HG03064 (cell line): ENCODE measurements at regions not wholly inside any gene's neighbourhood (a gene's known extent, or its start where the extent isn't known, plus 50 kb on each side); places are given as distances from the start of the nearest gene placed in this dataset.

Experiments
- ATAC-seq: cut with Tn5 transposase; IDR thresholded peaks from one replicate; pipeline ENCODE4 v1.9.1; 2021; ENCODE audit warnings: low read depth; ENCODE audit not compliant: unreplicated experiment

DNA sequence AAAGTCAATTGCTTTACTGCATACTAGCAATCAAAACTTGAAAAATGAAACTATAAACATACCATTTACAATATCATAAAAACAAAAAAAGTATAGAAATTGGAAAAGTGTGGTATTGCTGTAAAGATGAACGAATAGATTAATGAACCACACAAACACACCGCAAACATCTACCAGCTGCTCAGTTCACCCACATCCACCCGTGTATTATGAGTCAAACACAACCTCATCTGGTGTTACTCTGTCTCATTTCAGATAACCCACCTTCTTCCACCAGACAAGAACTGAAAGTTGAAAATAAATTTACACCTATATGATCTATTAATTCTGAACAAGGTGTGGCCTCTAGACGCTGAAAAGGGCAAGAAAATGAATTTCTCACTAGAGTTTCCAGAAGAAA is 53.3 kb downstream of the BLID start:
- no peak for ATAC-seq

DNA sequence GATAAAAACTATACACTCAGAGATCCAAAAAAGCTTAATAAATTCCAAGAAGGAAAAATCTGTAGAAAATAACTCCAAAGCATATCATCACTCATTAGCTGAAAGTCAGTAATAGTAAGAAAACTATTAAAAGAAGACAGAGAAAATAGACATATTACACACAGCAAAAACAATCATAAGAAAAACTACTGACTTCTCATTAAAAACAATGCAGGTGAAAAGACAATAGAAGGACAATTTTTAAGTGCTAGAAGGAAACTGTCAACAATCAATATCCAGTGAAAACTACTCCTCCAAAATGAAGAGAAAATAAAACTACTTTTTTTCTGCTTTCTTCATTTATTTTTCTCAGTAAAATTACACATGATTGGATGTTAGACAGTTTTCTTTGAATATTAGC is 56.5 kb downstream of the BLID start:
- no peak for ATAC-seq

DNA sequence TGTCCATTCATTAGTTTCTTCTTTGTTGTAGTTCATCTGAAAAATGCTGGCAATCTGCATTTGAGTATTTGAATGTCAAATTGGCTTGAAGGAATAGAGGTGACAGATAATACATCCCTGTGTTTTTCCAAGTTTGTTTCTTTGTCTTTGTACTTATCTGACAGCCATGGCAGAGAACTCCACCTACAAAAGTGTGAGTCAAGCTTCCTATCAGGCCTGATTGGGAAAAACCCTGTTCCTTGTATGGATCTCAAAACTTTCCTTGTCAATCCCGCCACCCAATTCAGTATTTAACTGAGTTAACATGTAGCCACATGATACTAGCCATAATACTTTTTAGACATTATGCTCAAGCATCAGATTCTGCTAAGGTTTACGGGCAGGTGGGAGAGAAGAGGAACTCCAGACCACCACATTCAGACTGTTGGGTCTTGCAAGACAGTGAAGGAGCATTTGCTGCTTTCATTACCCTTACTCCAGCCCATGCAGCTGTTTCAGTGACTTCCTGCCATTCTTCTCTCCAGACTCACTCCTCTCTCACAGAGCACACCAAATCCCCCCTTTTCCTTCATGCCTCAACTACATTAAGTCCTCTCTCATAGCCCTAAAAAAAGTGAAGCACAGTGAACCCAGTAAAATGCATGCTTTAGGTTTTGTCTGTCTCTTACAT is 65.9 kb downstream of the BLID start:
- ATAC-seq = no peak

DNA sequence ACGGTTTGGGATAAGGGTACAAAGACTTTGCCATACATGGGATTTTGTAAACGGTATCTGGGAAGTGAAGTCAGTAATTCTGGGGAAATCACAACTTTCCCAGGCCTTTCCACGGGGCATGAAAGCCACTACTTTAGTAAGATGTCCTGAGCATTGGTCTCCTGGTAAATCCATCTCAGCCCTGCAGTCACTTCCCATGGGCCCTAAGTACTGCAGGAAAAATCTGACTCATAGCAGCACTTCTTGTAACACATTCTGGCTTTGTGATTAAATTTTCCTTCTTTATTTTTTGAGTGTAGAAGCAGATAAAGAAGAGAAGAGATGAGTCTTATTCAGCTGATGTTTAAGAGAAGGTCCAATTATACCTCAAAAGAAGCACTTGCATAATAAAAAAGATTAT is 67.6 kb downstream of the BLID start:
- ATAC-seq = no peak

DNA sequence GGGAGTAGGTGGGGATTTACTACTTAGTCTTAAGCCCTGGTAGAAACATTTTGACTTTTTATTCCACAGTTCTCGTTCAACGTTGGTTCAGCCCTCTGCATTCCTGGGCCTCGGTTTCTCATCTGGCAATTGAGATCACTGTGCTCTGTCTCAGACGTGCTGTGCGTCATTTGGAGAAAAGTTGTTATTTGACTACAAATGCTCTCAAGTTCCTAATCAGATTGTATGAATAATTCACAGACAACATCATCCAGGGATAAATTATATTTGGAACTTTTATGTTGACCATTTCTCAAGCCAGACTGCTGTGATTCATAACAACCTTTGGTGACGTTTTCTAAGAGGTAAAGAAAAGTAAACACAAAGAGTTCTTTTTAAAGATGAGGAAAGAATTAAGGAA is 69.2 kb downstream of the BLID start:
- no peak for ATAC-seq

DNA sequence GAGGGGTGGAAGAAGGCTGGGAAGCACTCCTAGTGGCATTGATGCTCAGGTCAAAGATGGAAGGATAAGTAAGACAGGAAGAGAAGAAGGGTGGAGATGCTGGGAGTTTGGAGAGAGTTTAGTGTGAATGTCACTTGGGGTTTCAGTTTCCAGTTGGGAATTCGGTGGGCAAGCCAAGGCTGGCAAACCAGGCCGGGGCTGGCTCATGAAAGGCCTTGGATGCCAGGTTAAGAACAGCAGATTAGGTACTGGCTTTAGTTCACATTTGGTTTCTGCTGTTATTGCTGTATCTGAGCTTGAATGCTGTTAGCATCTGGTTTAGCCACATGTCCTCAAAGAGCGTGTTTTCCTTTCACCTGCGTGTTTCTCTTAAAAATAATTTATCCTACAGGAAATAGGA is 69.6 kb downstream of the BLID start:
- no peak for ATAC-seq

DNA sequence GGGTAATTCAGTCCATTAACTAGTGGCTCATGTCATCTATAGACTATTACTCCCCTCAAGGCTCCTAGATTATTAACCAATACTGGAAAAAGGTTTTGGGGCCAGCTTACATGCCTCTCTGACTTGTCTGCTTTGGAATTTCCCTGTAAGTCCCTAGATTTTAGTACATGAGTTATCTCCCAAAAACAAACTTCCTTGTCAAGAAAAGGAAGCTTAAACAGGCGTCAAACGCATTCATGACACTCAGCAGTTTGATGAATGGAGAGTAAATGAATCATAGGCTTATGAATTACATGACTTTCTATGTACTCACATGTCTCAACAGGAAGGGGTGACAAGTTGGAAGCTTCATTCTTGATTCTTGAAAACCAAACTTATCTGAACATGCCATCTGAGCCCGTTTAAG is 70.8 kb downstream of the BLID start:
- no peak for ATAC-seq

- no peak for ATAC-seq
These were observed 71.9 kb downstream of the BLID start for GRCh38 chr11:122044086-122044485.

- no peak for ATAC-seq
These were observed 73.0 kb downstream of the BLID start for GRCh38 chr11:122042981-122043380.

DNA sequence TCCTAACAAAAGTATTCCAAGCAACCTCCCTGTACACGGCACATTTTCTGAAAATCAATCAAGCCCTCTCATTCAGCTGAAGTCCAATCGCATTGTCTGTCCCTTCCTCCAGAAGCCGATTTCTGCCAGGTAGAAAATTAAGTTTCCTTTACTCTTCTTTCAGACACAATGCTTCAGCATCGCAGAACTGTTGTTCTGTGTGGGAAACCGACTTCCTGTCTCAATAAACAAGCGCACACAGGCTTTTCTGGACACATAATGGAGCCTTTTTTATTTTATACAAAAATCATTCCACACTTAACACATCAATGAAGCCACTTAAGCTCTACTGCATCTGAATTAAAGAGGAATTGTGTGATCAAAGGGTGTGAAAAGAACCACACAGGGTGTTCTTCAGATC is 75.6 kb downstream of the BLID start:
- no peak for ATAC-seq

- ATAC-seq = no peak
These were observed 77.5 kb downstream of the BLID start for GRCh38 chr11:122038543-122038942.

DNA sequence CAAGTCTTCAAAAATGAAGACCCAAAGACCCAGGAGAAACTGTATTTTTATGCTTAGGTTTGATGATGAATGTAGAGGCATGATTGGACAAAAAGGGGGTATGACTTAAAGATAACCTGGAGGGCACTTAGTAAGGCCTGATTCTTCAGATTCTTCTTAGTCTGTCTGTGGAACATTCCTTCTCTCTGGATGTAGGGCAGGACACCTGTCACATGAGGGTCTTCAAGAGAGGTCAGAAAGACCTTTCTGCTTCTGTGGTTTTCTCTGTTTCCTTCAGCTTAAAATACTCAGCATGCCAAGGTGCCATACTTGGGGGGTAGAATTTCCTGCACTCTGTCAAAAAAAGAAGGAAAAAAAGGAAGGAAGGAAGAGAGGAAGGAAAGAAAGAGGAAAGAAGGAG is 78.1 kb downstream of the BLID start:
- no peak for ATAC-seq

DNA sequence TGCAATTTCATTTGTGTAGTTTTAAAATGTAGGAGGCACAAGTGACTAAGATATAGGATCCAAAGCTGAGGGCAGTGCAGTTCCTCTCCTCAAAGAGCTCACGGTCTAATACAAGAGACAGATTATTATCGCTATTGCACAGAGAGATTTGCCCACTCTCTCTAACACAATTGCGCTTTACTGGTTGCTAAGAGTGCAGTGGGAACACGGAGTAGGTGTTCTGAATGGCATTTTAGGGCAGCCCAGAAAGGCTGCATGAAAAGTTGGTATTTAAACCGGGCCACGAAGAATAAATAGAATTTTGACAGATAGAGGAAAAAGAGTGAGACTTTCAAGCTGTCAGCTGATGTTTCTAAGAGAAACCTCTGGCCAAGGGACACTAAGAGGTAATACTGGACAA is 79.5 kb downstream of the BLID start:
- no peak for ATAC-seq

DNA sequence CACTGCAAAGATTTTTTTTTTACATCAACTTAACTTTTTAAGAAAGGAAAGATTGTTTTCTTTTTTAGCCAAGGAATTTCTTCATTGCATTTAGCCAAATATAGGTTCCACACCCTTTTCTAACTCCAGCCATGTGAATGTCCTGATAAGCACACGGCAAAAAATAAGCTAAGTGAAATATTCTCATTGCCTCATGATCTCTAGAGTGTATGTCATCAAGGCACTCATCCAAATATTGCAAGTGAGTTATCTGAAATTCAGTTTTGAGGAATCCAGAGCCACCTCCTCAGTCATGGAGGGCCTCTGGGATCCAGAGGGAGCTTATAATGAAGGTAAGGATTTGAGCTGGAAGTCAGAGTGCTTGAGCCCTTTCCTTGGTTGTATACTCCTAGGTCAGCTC is 80.0 kb downstream of the BLID start:
- ATAC-seq = no peak

GRCh38 chr11:122033631-122034030 is 82.4 kb downstream of the BLID start:
- ATAC-seq = no peak

DNA sequence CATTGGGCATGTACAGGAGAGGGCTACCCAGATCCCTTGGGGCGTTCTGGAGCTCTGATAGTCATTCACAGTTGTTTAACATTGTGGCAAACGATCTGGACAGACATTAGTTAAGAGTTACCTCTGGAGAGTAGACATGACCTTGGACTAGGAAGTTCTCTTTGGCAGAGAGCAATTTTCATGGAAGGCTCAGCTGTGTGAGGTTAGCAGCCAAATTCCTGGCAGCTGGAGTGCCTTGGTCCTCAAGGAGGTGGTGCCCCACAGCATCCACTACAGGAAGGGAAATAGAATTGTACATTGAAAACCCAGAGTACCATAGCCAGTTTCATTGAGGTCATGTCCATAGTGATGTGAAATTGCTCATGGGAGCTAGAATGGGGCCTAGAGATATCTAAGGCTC is 82.8 kb downstream of the BLID start:
- no peak for ATAC-seq

DNA sequence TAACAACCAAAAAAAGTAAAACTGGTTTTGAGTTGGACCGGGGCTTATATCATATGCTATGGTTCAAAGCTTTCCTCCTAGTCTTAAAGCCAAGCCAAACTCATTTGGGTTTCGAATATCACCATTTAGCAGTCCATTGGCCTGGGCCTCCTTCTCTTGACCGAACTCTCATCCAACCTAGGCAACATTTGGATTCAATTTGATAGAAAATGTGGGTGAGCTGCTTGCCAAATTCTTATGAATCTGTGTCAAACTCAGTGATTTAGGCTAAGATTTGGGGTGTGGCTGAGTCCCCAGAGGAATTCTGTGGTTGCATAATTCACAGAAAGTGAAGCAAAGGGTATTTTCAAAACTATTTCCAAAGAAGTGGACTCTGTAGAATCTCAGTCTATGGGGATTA is 83.7 kb downstream of the BLID start:
- ATAC-seq = no peak

DNA sequence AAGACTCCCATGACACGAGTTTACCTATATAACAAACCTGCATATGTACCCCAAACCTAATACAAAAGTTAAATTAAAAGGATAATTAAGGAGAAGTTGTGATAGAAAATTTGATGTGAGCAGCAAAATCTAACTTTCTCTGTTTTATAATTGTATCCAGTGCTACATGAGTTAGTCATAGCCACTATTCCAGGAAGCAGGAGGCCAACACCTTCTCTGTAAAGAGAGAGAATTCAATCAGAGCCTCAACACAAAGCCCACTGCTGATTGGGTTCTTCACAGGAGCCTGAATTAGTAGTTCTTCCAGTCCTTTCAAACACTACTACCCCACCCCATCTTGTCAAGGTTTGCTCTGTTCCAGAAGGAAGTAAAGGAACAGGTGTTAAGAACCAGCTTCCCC is 84.2 kb downstream of the BLID start:
- no peak for ATAC-seq

- no peak for ATAC-seq
These were observed 85.7 kb downstream of the BLID start for GRCh38 chr11:122030286-122030685.

- no peak for ATAC-seq
These were observed 87.5 kb downstream of the BLID start for GRCh38 chr11:122028545-122028944.

- ATAC-seq = no peak
These were observed 88.0 kb downstream of the BLID start for GRCh38 chr11:122028036-122028435.

GRCh38 chr11:122025757-122026156 is 90.3 kb downstream of the BLID start:
- ATAC-seq = no peak

- ATAC-seq = no peak
These were observed 91.7 kb downstream of the BLID start for GRCh38 chr11:122024278-122024677.
